GM23338 (cell line): ENCODE measurements at regions not wholly inside any gene's neighbourhood (a gene's known extent, or its start where the extent isn't known, plus 50 kb on each side); places are given as distances from the start of the nearest gene placed in this dataset.

Source experiments
- ATAC-seq: fragments of 200-7000 bp; cut with Tn5 transposase; 3 replicates; pipeline ENCODE4 v1.9.1; 2020
- DNase-seq: peaks from one replicate; pipeline ENCODE4 v3.0.0-alpha.2; 2015; ENCODE audit warnings: low spot score
- H2AFZ ChIP-seq: fragments of 200-600 bp; sonication (generic); 2 replicates; pipeline ENCODE4 v1.8.0; 2016; ENCODE audit warnings: antibody characterized with exemption, mild to moderate bottlenecking, moderate library complexity
- H3F3A ChIP-seq: fragments of 200-600 bp; sonication (generic); replicated peaks from 2 replicates; pipeline ENCODE4 v1.8.0; 2017; ENCODE audit warnings: antibody characterized with exemption, mixed run types, low read depth
- H3K27ac ChIP-seq: fragments of 200-600 bp; sonication (generic); 2 replicates; pipeline ENCODE4 v1.6.1; 2016; ENCODE audit warnings: low read depth
- H3K27me3 ChIP-seq: fragments of 200-600 bp; sonication (generic); 2 replicates; pipeline ENCODE4 v1.8.0; 2016; ENCODE audit warnings: mild to moderate bottlenecking, mixed run types, moderate library complexity; ENCODE audit not compliant: insufficient read depth
- H3K36me3 ChIP-seq: fragments of 200-600 bp; sonication (generic); 2 replicates; pipeline ENCODE4 v1.8.0; 2016; ENCODE audit warnings: mild to moderate bottlenecking; ENCODE audit not compliant: insufficient read depth
- H3K4me1 ChIP-seq: fragments of 200-600 bp; sonication (generic); 2 replicates; pipeline ENCODE4 v1.8.0; 2016; ENCODE audit warnings: mild to moderate bottlenecking, moderate library complexity; ENCODE audit not compliant: insufficient read depth
- H3K4me2 ChIP-seq: fragments of 200-600 bp; sonication (generic); 2 replicates; pipeline ENCODE4 v1.7.1; 2017; ENCODE audit warnings: mixed run types
- H3K4me3 ChIP-seq: fragments of 200-600 bp; sonication (generic); 2 replicates; pipeline ENCODE4 v1.6.1; 2016; ENCODE audit warnings: mixed run types
- H3K79me2 ChIP-seq: fragments of 200-600 bp; sonication (generic); replicated peaks from 2 replicates; pipeline ENCODE4 v1.8.0; 2017; ENCODE audit warnings: mild to moderate bottlenecking; ENCODE audit not compliant: insufficient read depth
- H3K9me2 ChIP-seq: fragments of 200-600 bp; sonication (generic); 2 replicates; pipeline ENCODE4 v1.8.0; 2017; ENCODE audit not compliant: insufficient read depth
- H4K20me1 ChIP-seq: fragments of 200-600 bp; sonication (generic); replicated peaks from 2 replicates; pipeline ENCODE4 v1.8.0; 2017; ENCODE audit warnings: mild to moderate bottlenecking; ENCODE audit not compliant: insufficient read depth
- H3K27ac Mint-ChIP-seq: 2 replicates; pipeline ENCODE4 v1.8.0; 2020; ENCODE audit warnings: inconsistent platforms, mild to moderate bottlenecking, moderate library complexity, mixed read lengths
- H3K27me3 Mint-ChIP-seq: 3 replicates; pipeline ENCODE4 v1.8.0; 2022; ENCODE audit warnings: low read depth, mild to moderate bottlenecking, moderate library complexity, mixed read lengths, inconsistent platforms; ENCODE audit not compliant: insufficient read depth, poor library complexity
- H3K36me3 Mint-ChIP-seq: 3 replicates; pipeline ENCODE4 v1.8.0; 2021; ENCODE audit warnings: low read depth, mild to moderate bottlenecking, inconsistent platforms, moderate library complexity, mixed read lengths
- H3K4me1 Mint-ChIP-seq: 3 replicates; pipeline ENCODE4 v1.8.0; 2020; ENCODE audit warnings: mild to moderate bottlenecking, inconsistent platforms, mixed read lengths
- H3K4me3 Mint-ChIP-seq: 3 replicates; pipeline ENCODE4 v1.8.0; 2021; ENCODE audit warnings: moderate library complexity, mild to moderate bottlenecking, inconsistent platforms, mixed read lengths
- H3K9me3 Mint-ChIP-seq: 3 replicates; pipeline ENCODE4 v1.8.0; 2020; ENCODE audit warnings: moderate library complexity, mild to moderate bottlenecking, inconsistent platforms, mixed read lengths
- CREB1 ChIP-seq: fragments of 250-450 bp; sonication (Bioruptor Pico); IDR thresholded peaks from 2 replicates; pipeline ENCODE4 v1.5.0; 2020; ENCODE audit warnings: low read depth, mild to moderate bottlenecking, moderate library complexity
- CTCF ChIP-seq, 2 experiments: fragments of 200-600 bp in 1 of 2; sonication (generic) in 1 of 2; conservative IDR thresholded peaks; 2 replicates each; pipeline versions ENCODE4 v1.5.1 to v1.6.1; 2016 to 2017; ENCODE audit warnings: antibody characterized with exemption in 2 of 2, low read depth in 2 of 2, mild to moderate bottlenecking in 2 of 2, moderate library complexity in 1 of 2
- EZH2 ChIP-seq: fragments of 200-600 bp; sonication (generic); IDR thresholded peaks from one replicate; pipeline ENCODE4 v1.8.0; 2017; ENCODE audit warnings: antibody characterized with exemption, mild to moderate bottlenecking, low read depth; ENCODE audit not compliant: unreplicated experiment
- EZH2phosphoT487 ChIP-seq: fragments of 200-600 bp; sonication (generic); IDR thresholded peaks from one replicate; pipeline ENCODE4 v1.8.1; 2018; ENCODE audit warnings: antibody characterized with exemption; ENCODE audit not compliant: unreplicated experiment
- JUNB ChIP-seq: IDR thresholded peaks from one replicate; pipeline ENCODE4 v1.6.1; 2016; ENCODE audit warnings: antibody characterized with exemption; ENCODE audit not compliant: unreplicated experiment
- NANOG ChIP-seq: IDR thresholded peaks from 2 replicates; pipeline ENCODE4 v1.6.1; 2016; ENCODE audit warnings: antibody characterized with exemption, borderline replicate concordance
- POLR2AphosphoS5 ChIP-seq: IDR thresholded peaks from 2 replicates; pipeline ENCODE4 v1.6.1; 2016; ENCODE audit warnings: antibody characterized with exemption, low read depth
- REST ChIP-seq: IDR thresholded peaks from one replicate; pipeline ENCODE4 v1.6.1; 2018; ENCODE audit warnings: antibody characterized with exemption; ENCODE audit not compliant: unreplicated experiment
- STAT1 ChIP-seq: IDR thresholded peaks from one replicate; pipeline ENCODE4 v1.6.1; 2016; ENCODE audit warnings: antibody characterized with exemption; ENCODE audit not compliant: unreplicated experiment
- ZNF114 ChIP-seq: fragments of 250-450 bp; sonication (Bioruptor Pico); IDR thresholded peaks from 2 replicates; pipeline ENCODE4 v1.5.0; 2020; ENCODE audit warnings: mild to moderate bottlenecking, moderate library complexity
- ZNF331 ChIP-seq: fragments of 250-450 bp; sonication (Bioruptor Pico); IDR thresholded peaks from 2 replicates; pipeline ENCODE4 v1.5.0; 2020; ENCODE audit warnings: low read depth, mild to moderate bottlenecking, moderate library complexity
- TF ChIP-seq, protein P1 (sequence below): IDR thresholded peaks from 2 replicates; pipeline ENCODE4 v1.6.1; 2016; ENCODE audit warnings: antibody characterized with exemption

DNA sequence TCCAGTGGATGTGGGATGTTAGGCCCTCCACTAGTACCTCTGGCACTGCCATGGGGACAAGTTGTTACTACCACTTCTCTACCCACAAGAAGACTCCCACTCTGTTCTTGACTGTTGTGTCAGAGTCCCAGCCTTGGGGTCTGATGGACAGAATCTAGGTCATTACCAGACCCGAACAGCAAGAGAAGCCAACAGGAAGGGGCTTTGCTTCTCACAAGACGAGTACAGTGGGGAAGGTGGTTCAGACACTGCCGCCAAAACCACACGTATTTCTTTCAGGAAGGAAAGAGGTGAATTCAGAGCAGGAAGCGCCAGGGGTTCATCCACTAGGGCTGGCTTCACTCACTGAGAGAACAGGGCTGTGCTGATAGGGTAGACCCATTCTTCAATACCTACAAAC, 161.3 kb upstream of the KIT start:
- Histone ChIP-seq H2AFZ (no peak overlapping the region), H3K4me1 (peaks cover 10% of the 10 kb centered on the region), H3F3A (no peaks in the 10 kb centered on the region), H3K36me3 (no peaks in the 10 kb centered on the region), H3K27ac (no peak overlapping the region), H3K79me2 (no peaks in the 10 kb centered on the region), H3K4me2 (no peak overlapping the region), H3K4me3 (no peak overlapping the region), H4K20me1 (no peaks in the 10 kb centered on the region), H3K27me3 (no peaks in the 10 kb centered on the region), H3K9me2 (peaks cover 3% of the 10 kb centered on the region; the same call in 1 of the 2 replicates)
- TF ChIP-seq ZNF331 (CRISPR knock-in tag) (no peak), EZH2phosphoT487 (no peak), REST (no peak), CTCF (conservative IDR thresholded peaks at IDR 0.05; ENCODE audit: low read depth in 2 of 2) (no peak), CREB1 (CRISPR knock-in tag) (no peak), EZH2 (no peak), ZNF114 (CRISPR knock-in tag) (no peak), NANOG (no peak), POLR2AphosphoS5 (no peak), JUNB (no peak), STAT1 (no peak)
- TF ChIP-seq, protein P1, sequence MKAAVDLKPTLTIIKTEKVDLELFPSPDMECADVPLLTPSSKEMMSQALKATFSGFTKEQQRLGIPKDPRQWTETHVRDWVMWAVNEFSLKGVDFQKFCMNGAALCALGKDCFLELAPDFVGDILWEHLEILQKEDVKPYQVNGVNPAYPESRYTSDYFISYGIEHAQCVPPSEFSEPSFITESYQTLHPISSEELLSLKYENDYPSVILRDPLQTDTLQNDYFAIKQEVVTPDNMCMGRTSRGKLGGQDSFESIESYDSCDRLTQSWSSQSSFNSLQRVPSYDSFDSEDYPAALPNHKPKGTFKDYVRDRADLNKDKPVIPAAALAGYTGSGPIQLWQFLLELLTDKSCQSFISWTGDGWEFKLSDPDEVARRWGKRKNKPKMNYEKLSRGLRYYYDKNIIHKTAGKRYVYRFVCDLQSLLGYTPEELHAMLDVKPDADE = no peak
- H3K36me3 Mint-ChIP-seq = no peaks in the 10 kb centered on the region
- H3K4me3 Mint-ChIP-seq = no peak overlapping the region
- peaks cover 4% of the 10 kb centered on the region for H3K27me3 Mint-ChIP-seq
- no peak for ATAC-seq
- no peaks in the 10 kb centered on the region; the same call in 1 of the 3 replicates for H3K9me3 Mint-ChIP-seq
- peaks cover 19% of the 10 kb centered on the region for H3K4me1 Mint-ChIP-seq
- H3K27ac Mint-ChIP-seq = no peak overlapping the region
- no peak for DNase-seq
